ENCODE measurements at regions not wholly inside any gene's neighbourhood (a gene's known extent, or its start where the extent isn't known, plus 50 kb on each side); places are given as distances from the start of the nearest gene placed in this dataset.

DNA sequence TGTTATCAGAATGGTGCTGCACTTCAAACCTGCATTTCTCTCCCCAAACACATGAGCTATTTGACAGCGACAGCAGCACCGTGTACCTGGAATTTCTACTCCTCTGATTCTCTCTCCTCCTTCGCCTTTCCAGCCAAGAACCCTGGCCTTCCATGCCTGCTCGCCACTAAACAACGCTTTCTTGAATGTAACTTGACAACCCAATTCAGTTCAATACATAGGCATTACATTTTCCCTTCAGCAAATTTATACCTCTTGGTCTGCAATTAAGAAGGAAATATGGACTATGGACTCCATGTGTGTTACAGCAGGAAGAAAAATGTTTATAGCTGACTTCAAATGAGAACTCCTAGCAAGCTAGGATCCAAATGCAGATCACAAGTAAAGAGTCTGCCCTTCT lies 162.6 kb upstream of the AUTS2 start:
- TF ChIP-seq, protein P1, sequence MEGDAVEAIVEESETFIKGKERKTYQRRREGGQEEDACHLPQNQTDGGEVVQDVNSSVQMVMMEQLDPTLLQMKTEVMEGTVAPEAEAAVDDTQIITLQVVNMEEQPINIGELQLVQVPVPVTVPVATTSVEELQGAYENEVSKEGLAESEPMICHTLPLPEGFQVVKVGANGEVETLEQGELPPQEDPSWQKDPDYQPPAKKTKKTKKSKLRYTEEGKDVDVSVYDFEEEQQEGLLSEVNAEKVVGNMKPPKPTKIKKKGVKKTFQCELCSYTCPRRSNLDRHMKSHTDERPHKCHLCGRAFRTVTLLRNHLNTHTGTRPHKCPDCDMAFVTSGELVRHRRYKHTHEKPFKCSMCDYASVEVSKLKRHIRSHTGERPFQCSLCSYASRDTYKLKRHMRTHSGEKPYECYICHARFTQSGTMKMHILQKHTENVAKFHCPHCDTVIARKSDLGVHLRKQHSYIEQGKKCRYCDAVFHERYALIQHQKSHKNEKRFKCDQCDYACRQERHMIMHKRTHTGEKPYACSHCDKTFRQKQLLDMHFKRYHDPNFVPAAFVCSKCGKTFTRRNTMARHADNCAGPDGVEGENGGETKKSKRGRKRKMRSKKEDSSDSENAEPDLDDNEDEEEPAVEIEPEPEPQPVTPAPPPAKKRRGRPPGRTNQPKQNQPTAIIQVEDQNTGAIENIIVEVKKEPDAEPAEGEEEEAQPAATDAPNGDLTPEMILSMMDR (conservative IDR thresholded peaks at IDR 0.05; ENCODE audit: low read depth, low read length) = no peak
- TF ChIP-seq EZH2phosphoT487 (IDR thresholded peaks at IDR 0.05; ENCODE audit: borderline replicate concordance, low read length) = no peak
